Esophagus muscularis mucosa (tissue), 4 donors: ENCODE measurements at regions not wholly inside any gene's neighbourhood (a gene's known extent, or its start where the extent isn't known, plus 50 kb on each side); places are given as distances from the start of the nearest gene placed in this dataset.

Experiments
- EP300 ChIP-seq: sonication (generic); formaldehyde crosslinking; IDR thresholded peaks from one replicate; pipeline ENCODE4 v1.6.1; 2017; ENCODE audit warnings: antibody characterized with exemption
- POLR2A ChIP-seq: fragments of 450-650 bp; IDR thresholded peaks from one replicate; pipeline ENCODE4 v1.6.1; 2017; ENCODE audit warnings: antibody characterized with exemption, moderate library complexity, mild to moderate bottlenecking, low read depth
- TF ChIP-seq, protein P1 (sequence below), 3 experiments: fragments of 200-600 bp in 2 of 3; fragments of 450-650 bp in 1 of 3; sonication (generic) in 2 of 3; IDR thresholded peaks; one replicate each; pipeline ENCODE4 v1.5.1; 2017 to 2019; ENCODE audit warnings: antibody characterized with exemption in 3 of 3, mild to moderate bottlenecking in 2 of 3, moderate library complexity in 1 of 3

- TF ChIP-seq, protein P1, sequence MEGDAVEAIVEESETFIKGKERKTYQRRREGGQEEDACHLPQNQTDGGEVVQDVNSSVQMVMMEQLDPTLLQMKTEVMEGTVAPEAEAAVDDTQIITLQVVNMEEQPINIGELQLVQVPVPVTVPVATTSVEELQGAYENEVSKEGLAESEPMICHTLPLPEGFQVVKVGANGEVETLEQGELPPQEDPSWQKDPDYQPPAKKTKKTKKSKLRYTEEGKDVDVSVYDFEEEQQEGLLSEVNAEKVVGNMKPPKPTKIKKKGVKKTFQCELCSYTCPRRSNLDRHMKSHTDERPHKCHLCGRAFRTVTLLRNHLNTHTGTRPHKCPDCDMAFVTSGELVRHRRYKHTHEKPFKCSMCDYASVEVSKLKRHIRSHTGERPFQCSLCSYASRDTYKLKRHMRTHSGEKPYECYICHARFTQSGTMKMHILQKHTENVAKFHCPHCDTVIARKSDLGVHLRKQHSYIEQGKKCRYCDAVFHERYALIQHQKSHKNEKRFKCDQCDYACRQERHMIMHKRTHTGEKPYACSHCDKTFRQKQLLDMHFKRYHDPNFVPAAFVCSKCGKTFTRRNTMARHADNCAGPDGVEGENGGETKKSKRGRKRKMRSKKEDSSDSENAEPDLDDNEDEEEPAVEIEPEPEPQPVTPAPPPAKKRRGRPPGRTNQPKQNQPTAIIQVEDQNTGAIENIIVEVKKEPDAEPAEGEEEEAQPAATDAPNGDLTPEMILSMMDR (IDR thresholded peaks at IDR 0.05): no peak
- no peak for TF ChIP-seq POLR2A
- TF ChIP-seq EP300: no peak
Measured at GRCh38 chr4:137961051-137961438, 281.1 kb downstream of the SLC7A11 start.
